Prostate gland (tissue), 2 donors: ENCODE measurements at regions not wholly inside any gene's neighbourhood (a gene's known extent, or its start where the extent isn't known, plus 50 kb on each side); places are given as distances from the start of the nearest gene placed in this dataset.
"Not testable (repeated sequence)": the region's sequence is repeated elsewhere in the genome, so short reads cannot be mapped to it uniquely, and the experiment has no call there.

Experiments used
- DNase-seq: peaks from one replicate; pipeline ENCODE4 v3.0.0-alpha.2; 2019; ENCODE audit warnings: low spot score
- H3K27ac ChIP-seq, 2 donors: fragments of 200-600 bp; sonication (generic); 2 replicates each; pipeline ENCODE4 v1.5.1; 2017 to 2019
- H3K27me3 ChIP-seq: fragments of 200-600 bp; sonication (generic); replicated peaks from 2 replicates; pipeline ENCODE4 v1.5.1; 2019; ENCODE audit not compliant: insufficient read depth
- H3K36me3 ChIP-seq, 2 donors: fragments of 200-600 bp; sonication (generic); 1 replicate in 1 of 2; 2 replicates in 1 of 2; pipeline versions ENCODE4 v1.5.1 to v1.8.1; 2017 to 2019
- H3K4me1 ChIP-seq: fragments of 200-600 bp; sonication (generic); replicated peaks from 2 replicates; pipeline ENCODE4 v1.5.1; 2019
- H3K4me3 ChIP-seq, 2 donors: fragments of 200-600 bp; sonication (generic); 2 replicates each; pipeline ENCODE4 v1.5.1; 2017 to 2019
- H3K9me3 ChIP-seq: fragments of 200-600 bp; sonication (generic); 2 replicates; pipeline ENCODE4 v1.5.1; 2017
- CTCF ChIP-seq, 4 experiments: fragments of 200-600 bp in 2 of 4; fragments of 450-650 bp in 2 of 4; sonication (generic) in 2 of 4; IDR thresholded peaks; 1 replicate in 3 of 4; 2 replicates in 1 of 4; pipeline ENCODE4 v1.5.1; 2016 to 2019; ENCODE audit warnings: antibody characterized with exemption in 4 of 4, mild to moderate bottlenecking in 2 of 4, moderate library complexity in 2 of 4
- POLR2A ChIP-seq: fragments of 450-650 bp; IDR thresholded peaks from one replicate; pipeline ENCODE4 v1.6.1; 2016; ENCODE audit warnings: antibody characterized with exemption, mild to moderate bottlenecking
- POLR2AphosphoS5 ChIP-seq: sonication (generic); formaldehyde crosslinking; IDR thresholded peaks from one replicate; pipeline ENCODE4 v1.6.1; 2017; ENCODE audit warnings: antibody characterized with exemption
- WGBS: methylation state at CpG from one replicate; pipeline ENCODE4 v1.1.5; 2018; 5-methylcytosine and 5-hydroxymethylcytosine counted together
- intact Hi-C: fragments of 100-400 bp; cut with DNase I; formaldehyde crosslinking; loops from one replicate; pipeline ENCODE4 v1.14.2; 2022

GRCh38 chr7:106447318-106447847 lies 162.6 kb upstream of the NAMPT start:
- Histone ChIP-seq H3K4me3 (no peak overlapping the region), H3K9me3 (no peaks in the 10 kb centered on the region), H3K27me3 (no peaks in the 10 kb centered on the region), H3K27ac (no peak overlapping the region), H3K36me3 (no peaks in the 10 kb centered on the region), H3K4me1 (no peaks in the 10 kb centered on the region)
- no peak for DNase-seq
- intact Hi-C loops, result no loop called here
- TF ChIP-seq POLR2A, result no peak
- no peak for TF ChIP-seq POLR2AphosphoS5
- TF ChIP-seq CTCF (IDR thresholded peaks at IDR 0.05), result no peak
- WGBS, result 92% methylated on average over 3 of the region's 3 CpGs

DNA sequence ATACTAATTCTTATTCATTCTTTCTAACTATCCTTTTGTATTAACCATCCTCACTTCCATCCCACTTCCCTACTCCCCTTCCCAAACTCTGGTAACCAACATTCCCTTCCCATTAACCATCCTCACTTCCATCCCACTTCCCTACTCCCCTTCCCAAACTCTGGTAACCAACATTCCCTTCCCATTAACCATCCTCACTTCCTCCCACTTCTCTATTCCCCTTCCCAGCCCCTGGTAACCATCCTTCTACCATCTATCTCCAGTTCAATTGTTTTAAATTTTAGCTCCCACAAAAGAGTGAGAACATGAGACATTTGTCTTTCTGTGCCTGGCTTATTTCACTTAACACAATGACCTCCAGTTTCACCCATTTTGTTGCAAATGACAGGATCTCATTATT lies 160.6 kb upstream of the NAMPT start:
- H3K4me1 ChIP-seq, intact Hi-C loops, H3K9me3 ChIP-seq: not testable (repeated sequence)

GRCh38 chr7:106444068-106444655 lies 159.4 kb upstream of the NAMPT start:
- 72% methylated on average over 1 of the region's 1 CpG for WGBS
- Histone ChIP-seq H3K27me3 (no peaks in the 10 kb centered on the region), H3K27ac (no peak overlapping the region), H3K36me3 (no peaks in the 10 kb centered on the region), H3K9me3 (no peaks in the 10 kb centered on the region), H3K4me1 (no peaks in the 10 kb centered on the region), H3K4me3 (no peak overlapping the region)
- no peak for DNase-seq
- intact Hi-C loops, result no loop called here
- TF ChIP-seq POLR2AphosphoS5 (no peak), POLR2A (no peak), CTCF (IDR thresholded peaks at IDR 0.05) (no peak)

More for the DNA sequence above, 160.6 kb upstream of the NAMPT start:
- H3K36me3 ChIP-seq, H3K4me3 ChIP-seq, DNase-seq, H3K27ac ChIP-seq, H3K27me3 ChIP-seq: not testable (repeated sequence)

GRCh38 chr7:106443156-106443555 lies 158.4 kb upstream of the NAMPT start:
- intact Hi-C loops, result no loop called here
- no peak overlapping the region for H3K4me3 ChIP-seq
- H3K27me3 ChIP-seq, result no peaks in the 10 kb centered on the region
- no peak overlapping the region for H3K27ac ChIP-seq
- no peak for DNase-seq
- no peaks in the 10 kb centered on the region for H3K9me3 ChIP-seq
- no peaks in the 10 kb centered on the region for H3K4me1 ChIP-seq
- 56% methylated on average over 4 of the region's 4 CpGs for WGBS
- TF ChIP-seq POLR2A, result no peak
- peak; percentile 9 for TF ChIP-seq POLR2AphosphoS5
- H3K36me3 ChIP-seq, result no peaks in the 10 kb centered on the region

DNA sequence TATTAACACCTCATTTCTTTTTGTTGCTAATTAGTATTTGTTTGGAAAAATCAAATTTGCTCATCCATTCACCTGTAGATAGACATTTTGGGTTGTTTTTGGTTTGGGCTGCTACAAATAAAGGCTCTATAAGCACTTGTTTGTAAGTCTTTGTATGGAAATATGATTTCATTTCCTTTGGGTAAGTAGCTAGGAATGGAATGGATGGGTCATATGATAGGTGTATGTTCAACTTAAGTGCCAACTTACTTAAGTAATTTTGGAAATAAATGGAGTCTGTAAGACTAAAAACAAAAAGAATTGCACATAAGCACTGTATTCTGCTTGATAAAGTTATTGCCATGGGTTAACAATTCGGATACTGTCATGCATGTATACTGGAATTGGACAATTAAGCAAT lies 157.7 kb upstream of the NAMPT start:
- no peak for TF ChIP-seq POLR2A
- no peak for TF ChIP-seq POLR2AphosphoS5
- no peak for TF ChIP-seq CTCF (IDR thresholded peaks at IDR 0.05)
- no peaks in the 10 kb centered on the region for H3K4me1 ChIP-seq
- no peak overlapping the region for H3K27ac ChIP-seq
- H3K4me3 ChIP-seq, result no peak overlapping the region
- 86% methylated on average over 1 of the region's 1 CpG for WGBS
- H3K27me3 ChIP-seq, result no peaks in the 10 kb centered on the region
- no peaks in the 10 kb centered on the region for H3K9me3 ChIP-seq
- H3K36me3 ChIP-seq, result no peaks in the 10 kb centered on the region
- intact Hi-C loops, result no loop called here
- no peak for DNase-seq

- 90% methylated on average over 2 of the region's 2 CpGs for WGBS
- H3K27me3 ChIP-seq, H3K36me3 ChIP-seq, H3K9me3 ChIP-seq, intact Hi-C loops, H3K27ac ChIP-seq, DNase-seq, H3K4me3 ChIP-seq, H3K4me1 ChIP-seq: not testable (repeated sequence)
These were observed 156.6 kb upstream of the NAMPT start for GRCh38 chr7:106441343-106441742.

DNA sequence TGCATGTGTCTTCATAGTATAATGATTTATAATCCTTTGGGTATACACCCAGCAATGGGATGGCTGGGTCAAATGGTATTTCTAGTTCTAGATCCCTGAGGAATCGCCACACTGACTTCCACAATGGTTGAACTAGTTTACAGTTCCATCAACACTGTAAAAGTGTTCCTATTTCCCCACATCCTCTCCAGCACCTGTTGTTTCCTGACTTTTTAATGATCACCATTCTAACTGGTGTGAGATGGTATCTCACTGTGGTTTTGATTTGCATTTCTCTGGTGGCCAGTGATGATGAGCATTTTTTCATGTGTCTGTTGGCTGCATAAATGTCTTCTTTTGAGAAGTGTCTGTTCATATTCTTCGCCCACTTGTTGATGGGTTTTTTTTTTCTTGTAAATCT lies 152.2 kb upstream of the NAMPT start:
- H3K27ac ChIP-seq, DNase-seq, H3K36me3 ChIP-seq, H3K4me3 ChIP-seq, H3K9me3 ChIP-seq, intact Hi-C loops, H3K4me1 ChIP-seq, H3K27me3 ChIP-seq: not testable (repeated sequence)
- WGBS, result 50% methylated on average over 2 of the region's 2 CpGs
